NCI-H1436 (cell line): ENCODE measurements at regions not wholly inside any gene's neighbourhood (a gene's known extent, or its start where the extent isn't known, plus 50 kb on each side); places are given as distances from the start of the nearest gene placed in this dataset.
"Not testable (repeated sequence)": the region's sequence is repeated elsewhere in the genome, so short reads cannot be mapped to it uniquely, and the experiment has no call there.

Experiments
- DNase-seq: peaks from one replicate; lab custom pipeline; 2025; lab: John Stamatoyannopoulos, UW

DNA sequence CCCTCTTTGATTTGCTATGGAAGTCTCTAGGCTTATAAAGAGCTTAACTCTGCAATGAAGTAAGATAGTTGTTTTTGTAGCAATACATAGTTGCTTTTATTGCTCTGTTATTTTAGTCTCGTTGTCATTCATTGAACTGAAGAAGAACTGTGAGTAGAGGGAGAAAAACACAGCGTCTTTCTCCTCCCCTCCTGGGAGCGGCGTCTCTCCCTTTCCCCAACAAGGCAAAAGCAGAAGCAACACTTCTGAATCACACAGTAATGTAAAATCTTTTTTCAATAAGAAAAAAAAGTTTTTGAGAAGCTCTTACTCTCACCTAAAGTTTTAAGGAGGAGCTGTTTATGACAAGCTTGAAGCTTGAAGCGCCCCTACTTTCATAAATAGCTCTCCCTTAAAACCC lies 119.3 kb upstream of the SLC7A14 start:
- DNase-seq: no peak

DNA sequence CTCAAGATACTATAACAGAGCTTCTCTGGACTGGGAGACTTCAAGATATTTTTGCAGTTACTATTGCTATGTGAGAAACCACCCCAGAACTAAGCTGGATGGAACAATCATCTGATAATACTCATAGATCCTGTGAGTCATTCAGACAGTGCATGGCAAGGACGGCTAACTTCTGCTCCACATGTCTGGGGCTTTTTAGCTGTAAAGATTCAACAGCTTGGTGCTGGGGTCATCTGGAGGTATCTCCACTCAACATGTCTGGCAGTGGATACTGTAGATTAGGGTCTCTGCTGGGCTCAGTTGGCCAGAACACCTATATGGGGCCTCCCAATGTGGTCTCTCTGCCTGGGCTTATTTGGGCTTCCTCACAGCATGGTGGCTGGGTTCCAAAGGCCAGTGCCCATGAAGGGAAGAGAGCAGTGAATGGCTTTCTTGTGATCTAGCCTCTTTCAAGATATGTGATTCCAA lies 117.3 kb upstream of the SLC7A14 start:
- no peak for DNase-seq

DNA sequence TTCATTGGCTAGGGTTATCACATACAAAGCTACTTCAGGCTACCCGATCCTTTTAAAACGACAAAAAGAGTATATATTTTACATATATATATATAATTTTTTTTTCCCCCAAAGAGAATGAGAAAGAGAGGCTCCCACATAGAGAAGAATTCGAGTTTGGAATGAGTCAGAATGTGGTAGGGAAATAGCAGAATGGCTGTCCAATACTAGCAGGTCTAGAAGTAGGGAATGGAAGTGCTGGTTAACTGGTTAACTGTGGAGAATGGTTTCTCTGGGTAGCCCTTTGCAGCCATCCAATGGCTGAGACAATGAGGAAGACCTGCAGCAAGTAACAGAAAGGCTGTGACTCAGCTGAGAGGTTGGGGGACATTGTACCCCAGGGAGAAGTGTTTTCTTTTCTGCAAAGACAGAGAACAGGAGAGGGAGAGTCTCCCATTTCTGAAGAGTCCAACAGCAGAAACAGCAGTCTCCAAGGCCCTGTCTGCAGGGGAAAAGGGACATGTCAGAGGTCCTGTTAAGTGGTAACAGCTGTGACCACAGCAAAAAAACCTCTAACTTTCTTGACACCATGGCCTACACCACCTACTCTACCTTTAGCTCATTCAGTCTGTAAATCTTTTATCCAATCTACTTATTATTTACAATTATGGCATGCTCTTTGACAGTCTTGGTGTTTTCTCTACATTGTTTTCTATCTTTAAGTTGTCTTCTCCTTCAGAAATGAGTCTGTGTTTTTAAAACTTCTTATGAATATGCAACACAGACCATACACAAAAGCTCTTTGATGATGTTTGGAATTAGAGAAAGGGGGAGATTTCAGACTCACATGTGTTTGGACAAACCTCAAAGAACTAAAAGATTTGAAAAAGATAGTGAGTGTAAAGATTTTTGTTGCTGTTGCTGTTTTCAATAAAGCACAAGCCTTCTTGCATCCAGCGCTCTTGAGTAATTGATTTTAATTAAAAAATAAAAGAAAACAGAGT lies 116.1 kb upstream of the SLC7A14 start:
- no peak for DNase-seq

DNA sequence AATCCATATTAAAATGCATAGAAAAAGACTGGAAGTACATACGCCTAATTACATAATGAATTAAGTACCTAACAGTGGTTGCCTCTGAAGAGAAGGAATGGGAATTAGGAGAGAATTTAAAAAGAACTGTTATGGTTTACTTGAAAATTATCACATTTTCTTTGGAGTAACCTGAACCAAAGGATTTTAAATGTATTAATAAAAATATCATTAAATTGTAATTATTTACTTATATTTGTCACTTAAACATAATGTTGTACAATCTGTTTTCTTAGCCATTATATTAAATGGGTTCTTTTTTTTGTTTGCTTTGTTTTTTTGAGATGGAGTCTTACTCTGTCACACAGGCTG lies 114.2 kb upstream of the SLC7A14 start:
- no peak for DNase-seq

DNA sequence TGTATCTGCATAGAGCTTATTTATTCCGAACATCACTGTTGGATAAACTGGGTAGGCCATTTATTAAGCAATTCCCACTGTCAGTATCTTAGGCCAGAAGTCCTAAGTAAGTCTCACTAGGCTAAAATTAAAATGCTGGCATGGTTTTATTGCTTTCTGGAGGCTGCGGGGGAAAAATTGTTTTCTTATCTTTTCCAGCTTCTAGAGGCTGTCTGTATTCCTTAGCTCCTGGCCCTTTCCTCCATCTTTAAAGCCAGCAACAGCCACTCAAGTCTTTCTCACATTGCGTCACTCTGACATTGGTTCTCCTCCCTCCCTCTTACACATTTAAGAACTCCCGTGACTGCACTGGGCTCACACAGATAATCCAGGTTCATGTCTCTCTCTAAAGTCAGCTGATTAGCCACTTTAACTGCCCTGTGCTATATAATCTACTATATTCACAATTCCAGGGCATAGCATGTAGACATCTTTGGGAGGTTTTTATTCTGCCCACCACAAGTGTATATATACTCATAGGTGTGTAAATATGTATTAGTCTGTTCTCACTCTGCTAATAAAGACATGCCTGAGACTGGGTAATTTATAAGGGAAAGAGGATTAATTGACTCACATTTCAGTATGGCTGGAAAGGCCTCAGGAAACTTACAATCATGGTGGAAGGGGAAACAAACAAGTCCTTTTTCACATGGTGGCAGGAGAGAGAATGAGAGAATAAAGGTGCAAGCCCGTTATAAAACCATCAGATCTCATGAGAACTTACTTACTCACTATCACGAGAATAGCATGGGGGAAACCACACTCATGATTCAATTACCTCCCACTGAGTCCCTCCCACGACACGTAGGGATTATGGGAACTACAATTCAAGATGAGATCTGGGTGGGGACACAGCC lies 113.5 kb upstream of the SLC7A14 start:
- no peak for DNase-seq

DNA sequence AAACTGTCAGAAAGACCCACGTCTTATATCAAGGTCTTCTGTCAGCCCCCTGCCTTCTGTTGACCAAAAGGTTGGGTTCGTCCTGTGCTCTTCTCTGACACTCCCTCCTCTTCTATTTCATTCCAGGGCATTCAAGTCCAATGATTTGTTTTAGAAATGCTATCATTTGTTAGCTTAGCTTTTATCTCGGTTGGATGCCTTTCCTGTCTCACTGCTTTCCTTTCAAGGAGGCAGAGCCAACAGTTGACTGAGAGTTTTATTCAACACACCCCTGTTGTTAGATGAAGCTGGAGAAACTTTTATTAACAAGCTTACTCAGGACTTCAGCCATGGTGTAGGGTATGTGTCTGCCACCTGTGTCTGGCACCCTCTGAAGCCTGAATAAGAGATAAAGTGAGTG lies 112.0 kb upstream of the SLC7A14 start:
- DNase-seq: no peak

DNA sequence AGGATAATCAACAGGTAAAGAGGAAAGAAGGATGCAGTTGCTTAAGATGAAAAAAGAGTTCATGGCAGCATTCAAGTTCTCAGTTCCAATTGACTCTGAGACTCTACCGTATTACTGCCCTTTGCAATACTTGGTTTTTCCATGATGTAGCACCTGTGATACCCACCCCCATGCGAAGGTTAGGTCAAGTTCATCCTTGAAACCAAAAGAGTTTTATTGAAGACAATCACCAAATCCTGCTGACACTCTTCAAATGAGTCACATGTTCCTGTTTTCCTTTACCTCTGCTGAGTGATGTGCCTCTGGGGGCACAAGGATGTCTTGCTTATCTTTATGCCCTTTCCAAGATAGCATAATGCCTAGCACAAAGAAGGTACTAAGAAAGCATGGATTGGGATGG lies 111.3 kb upstream of the SLC7A14 start:
- DNase-seq: no peak

DNA sequence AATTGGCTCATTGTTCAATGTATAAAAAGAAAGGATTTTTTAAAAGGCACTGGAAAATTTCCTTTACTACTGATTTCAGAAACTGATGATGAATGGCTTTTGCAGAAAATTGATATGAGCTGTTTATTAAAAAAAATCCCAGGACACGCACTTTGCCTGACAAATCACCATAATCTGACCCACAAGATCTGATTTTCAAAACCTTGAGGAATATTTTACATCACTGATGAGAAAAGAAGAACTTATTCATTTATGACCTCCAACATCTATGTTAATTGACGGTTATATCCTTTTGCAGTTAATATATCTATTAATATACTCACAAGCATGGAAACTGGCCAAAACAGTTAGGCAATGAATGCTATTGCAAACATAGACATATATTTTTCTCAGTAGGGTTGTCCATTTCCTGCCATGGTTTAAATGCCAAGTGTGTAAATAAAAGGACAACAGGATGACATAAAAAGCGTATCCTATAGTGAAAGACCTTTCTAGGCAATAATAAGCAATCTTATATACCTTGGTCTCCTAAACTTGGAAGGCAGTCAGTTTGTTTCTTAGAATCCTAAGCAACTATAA lies 109.7 kb upstream of the SLC7A14 start:
- no peak for DNase-seq

DNA sequence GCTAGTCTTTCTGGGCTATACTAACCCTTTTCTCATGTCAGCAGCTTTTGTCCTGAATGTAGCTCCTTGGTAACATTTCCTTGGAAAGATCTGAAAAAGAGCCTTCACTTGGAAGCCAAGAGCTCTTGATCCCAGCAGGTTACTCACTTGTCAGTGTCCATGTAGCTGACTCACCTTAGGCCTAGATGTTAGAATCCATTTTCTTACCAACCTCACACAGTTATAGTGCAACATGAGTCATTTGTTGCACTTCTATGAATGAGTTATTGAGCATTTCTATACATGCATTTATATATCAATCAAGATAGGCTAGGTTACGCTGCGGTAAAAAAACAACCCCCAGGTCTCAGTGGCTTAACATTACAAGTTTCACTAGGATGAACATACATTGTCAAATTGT lies 106.8 kb upstream of the SLC7A14 start:
- no peak for DNase-seq

DNA sequence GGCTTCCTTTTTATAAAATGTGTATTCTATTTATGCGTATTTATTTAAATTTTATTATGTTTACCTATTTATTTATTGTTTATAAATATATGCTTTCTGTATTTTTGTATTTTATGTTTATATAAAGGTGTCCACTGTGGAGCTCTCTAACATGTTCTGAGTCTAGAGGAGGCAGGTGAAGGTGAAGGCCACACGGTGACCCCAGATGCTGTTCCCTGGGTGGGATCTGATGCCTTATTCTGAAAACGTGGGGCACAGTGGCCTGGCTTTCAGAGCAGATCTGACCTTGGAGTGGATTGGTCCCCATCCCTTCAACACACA lies 104.7 kb upstream of the SLC7A14 start:
- no peak for DNase-seq

DNA sequence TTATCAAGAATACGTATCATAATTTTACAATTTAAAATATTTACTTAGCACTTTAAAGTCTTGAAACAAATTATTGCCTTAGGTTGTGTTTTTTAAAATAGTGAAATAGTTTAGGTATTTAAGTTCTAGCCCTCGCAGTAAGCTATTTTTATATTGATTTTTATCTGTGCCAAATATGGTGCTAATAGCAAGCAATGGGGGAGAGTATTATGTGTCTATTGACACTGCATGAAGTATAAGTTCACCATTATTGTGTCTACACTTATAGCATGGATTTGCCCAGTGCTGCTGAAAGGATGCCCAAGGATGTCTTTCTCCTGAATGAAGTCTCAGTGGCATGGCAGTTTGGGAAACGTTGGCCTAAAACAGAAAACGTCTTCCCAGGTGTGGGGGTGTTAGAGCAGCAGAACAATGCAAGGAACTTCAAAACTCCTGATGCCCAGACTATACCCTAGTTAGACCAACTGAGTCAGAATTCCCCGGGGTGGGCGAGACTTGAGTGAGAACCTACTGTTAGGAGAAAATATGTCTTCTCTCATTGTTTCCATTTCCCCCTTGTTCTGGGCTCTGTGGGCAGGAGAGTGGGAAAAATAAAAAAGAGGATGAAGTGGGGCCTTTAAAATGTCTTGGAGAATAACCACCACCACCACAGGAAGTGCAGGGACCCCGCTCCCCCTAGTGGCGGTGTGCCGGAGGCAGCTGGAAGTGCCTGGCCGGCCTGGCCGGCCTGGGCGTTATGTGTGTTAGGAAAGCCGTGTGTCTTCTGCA lies 104.2 kb upstream of the SLC7A14 start:
- DNase-seq: peak; percentile 55

DNA sequence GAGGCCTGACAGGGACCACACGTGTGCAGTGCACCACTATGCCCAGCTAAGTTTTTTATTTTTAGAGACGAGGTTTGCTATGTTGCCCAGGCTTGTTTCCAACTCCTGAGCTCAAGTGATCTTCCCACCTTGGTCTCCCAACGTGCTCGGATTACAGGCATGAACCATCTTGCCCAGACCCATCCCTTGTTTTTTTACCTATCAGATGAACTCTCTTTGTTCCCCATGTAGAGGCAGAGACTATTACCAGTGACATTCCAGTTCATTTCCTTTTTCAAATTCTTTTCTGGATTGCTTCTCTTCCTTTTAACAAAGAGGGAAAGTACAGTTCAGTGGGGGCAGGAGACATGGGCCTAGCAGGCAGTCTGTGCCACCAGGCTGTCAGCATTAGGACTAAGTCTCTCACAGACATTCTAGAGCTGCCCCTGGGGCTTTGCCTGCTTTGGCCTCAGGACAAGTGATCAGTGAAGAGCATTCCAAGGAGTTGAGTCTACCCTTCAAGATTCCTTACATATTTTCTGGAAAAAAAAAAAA lies 103.5 kb upstream of the SLC7A14 start:
- DNase-seq: no peak

DNA sequence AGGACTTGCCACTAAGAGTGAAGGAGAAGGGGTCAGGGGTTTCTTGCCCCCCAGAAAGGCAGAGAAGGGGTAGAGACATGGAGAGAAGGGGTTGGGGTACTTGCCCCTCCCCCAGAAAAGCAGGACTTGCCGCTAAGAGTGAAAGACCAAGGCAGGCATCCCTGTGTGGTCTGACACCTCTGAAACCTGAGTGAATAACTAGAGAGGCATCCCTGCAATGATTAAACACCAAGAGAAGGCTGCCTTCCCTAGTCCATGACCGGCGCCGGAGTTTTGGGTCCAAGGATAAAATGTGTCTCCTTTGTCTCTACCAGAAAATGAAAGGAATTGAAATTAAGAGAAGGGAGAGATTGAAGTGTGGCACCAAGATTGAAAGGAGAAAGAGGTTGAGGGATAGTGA lies 102.3 kb upstream of the SLC7A14 start:
- not testable (repeated sequence) for DNase-seq

DNA sequence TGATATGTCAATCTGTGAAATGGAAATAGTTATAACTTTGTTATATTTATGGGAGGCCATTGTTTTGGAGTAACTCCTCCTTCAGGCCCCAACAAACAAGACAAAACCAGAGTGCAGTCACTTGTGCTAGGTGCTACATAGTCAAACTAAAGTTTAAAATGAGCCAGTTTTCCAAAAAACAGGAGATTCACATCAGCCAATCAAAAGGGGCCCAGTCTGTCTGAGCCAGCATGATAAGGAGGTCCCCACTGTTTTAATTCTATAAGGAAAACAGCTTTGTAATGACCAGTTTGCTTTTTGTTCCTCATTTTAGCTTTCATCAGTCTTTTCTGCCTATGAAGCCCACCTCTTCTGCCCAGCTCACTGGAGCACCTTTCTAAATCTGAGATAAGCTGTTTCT lies 94.7 kb upstream of the SLC7A14 start:
- DNase-seq: no peak

DNA sequence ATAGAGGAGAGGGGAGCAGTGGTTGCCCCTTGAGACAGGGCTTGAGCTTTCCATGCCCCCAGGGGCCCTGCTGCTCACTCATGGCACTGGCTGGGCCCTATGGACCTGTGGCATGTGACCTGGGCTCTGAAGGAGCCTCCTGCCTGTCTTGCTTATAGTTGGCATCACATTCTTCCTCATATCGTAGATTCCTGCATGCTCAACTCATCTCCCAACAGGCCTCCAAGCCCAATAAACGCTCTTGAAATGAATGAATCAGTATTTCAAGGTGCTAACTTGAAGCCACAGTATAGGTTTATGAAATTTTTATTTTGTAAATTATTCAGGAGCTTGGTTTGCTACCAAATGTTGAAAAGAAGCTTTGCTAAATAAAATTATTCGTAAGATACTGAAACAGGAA lies 93.3 kb upstream of the SLC7A14 start:
- no peak for DNase-seq

DNA sequence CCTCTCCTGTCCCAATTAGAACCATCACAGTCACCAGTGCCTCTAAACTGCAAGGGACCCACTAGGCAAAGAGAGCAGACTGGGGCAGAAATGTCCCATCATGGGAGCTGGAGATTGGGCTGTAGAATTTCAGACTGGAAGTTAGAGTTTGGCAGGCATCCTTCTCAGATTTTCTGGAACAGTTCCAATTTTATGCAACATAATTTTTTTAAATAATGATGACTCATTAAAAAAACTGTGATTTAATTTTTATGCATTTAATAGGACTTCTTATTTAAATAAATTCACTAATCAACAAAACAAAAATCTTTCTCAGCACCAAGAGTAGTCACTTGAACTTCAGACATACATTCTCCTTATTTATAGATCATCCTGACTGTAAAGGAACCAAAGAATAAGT lies 84.6 kb upstream of the SLC7A14 start:
- DNase-seq: no peak

DNA sequence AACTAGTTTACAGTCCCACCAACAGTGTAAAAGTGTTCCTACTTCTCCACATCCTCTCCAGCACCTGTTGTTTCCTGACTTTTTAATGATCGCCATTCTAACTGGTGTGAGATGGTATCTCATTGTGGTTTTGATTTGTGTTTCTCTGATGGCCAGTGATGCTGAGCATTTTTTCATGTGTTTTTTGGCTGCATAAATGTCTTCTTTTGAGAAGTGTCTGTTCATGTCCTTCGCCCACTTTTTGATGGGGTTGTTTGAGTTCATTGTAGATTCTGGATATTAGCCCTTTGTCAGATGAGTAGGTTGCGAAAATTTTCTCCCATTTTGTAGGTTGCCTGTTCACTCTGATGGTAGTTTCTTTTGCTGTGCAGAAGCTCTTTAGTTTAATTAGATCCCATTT lies 77.1 kb upstream of the SLC7A14 start:
- DNase-seq: not testable (repeated sequence)

DNA sequence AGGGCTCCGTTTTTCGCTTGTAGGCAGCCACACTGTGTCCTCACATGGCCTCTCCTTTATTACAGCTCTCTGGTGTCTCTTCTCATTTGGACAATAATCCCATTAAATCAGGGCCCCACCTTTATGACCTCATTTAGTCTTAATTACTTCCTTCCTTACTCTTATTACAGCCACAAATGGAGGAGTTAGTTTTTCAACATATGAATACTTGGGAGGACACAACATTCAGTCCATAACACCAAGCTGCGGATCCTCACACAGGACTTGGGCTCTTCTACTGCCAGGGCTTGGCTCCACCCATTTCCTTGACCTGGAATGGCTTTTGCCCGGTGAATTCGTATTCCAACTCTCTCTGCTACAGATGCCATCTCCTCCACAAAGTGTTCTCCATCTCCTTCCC lies 74.3 kb upstream of the SLC7A14 start:
- DNase-seq: no peak

DNA sequence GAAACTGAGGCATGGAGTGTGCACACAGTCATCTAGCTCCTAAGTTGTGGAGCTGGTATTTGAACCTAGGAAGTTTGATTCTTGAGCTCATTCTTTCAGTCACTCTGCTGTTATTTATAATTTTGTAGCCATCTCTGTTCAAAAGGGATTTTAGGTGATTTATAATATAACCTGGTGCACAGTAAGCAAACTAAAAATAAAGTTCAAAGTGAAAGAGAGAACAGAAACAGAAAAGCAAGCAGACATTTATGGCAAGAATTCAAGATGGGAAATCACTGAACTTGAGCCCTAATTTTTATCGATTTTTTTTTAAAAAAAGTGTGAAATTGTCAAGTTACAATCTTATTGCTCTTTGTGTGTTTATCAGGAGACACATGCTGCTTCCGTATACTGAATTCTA lies 71.4 kb upstream of the SLC7A14 start:
- DNase-seq: no peak

DNA sequence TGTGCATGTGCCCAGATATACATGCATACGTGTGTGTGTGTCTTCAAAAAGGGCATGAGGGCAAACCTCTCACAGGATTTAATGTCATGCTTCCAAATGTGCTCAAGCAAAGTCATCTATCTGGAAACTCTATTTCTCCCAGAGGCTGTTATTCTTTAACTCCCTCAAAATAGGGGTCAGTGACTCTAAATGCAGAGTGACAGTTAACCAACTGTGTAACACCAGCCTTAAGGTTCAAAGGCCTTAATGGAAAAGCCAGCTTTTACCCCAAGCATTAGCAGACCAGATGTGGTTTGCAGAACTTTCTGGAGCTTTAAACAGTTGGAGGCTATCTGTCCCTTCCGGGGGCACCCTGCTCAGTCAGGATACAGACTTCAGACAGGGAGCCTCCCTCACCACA lies 70.4 kb upstream of the SLC7A14 start:
- DNase-seq: no peak

DNA sequence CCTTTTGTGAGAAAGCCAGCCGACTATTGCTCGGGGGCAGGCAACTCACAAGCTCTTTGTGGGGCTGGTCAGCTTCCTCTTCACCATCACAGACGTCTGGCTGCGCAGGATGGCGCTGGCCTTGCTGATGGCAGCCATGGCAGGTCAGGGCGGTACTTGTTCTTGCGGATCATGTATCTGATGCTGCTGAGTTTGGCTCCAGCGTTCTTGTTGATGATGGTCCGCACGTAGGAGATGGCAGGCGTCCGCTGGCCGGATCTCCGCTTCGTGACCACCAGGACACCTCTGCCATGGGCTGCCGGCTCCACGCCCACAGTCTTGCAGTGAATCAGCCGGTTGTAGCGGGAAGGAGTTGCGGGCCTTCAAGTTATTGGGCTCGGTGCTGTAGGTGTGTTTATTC lies 67.9 kb upstream of the SLC7A14 start:
- no peak for DNase-seq
